Astrocyte of the spinal cord (primary cell): ENCODE measurements at regions not wholly inside any gene's neighbourhood (a gene's known extent, or its start where the extent isn't known, plus 50 kb on each side); places are given as distances from the start of the nearest gene placed in this dataset.
A peak's percentile ranks its signal among the peaks of the same experiment; 100 is the strongest.

ENCODE experiments used
- DNase-seq: peaks from one replicate; pipeline ENCODE4 v3.0.0; 2011; ENCODE audit warnings: low read depth, low spot score
- H3K4me3 ChIP-seq: 2 replicates; pipeline ENCODE4 v1.5.1; 2011; ENCODE audit warnings: low read depth, mild to moderate bottlenecking, low read length, moderate library complexity
- in situ Hi-C: cut with HindIII; loops from 2 replicates; pipeline ENCODE4 v1.10.0; 2017; ENCODE audit warnings: low sequenced_read_pairs
- TF ChIP-seq, protein P1 (sequence below): IDR thresholded peaks from 2 replicates; pipeline ENCODE4 v1.5.1; 2012; ENCODE audit warnings: low read depth, mild to moderate bottlenecking, low read length, inconsistent platforms

DNA sequence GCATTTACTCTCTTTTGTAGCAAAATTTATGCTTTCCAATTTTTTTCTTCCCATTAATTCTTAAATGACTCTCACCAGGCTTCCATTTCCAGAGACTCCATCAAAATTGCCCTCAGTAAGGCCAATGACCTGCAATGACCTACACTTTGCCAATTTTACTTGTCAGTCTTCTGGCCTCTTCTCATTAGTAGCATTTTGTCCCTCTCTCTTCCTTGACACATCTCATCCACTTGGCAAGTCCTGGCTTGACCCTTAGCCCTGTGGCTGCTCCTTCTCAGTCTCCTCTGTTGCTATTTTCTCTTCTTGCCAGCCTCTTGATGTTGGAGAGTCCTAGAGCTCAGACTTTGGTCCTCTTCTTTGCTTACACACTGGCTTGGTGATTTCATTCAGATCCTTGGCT lies 166.1 kb upstream of the MTPN start:
- TF ChIP-seq, protein P1, sequence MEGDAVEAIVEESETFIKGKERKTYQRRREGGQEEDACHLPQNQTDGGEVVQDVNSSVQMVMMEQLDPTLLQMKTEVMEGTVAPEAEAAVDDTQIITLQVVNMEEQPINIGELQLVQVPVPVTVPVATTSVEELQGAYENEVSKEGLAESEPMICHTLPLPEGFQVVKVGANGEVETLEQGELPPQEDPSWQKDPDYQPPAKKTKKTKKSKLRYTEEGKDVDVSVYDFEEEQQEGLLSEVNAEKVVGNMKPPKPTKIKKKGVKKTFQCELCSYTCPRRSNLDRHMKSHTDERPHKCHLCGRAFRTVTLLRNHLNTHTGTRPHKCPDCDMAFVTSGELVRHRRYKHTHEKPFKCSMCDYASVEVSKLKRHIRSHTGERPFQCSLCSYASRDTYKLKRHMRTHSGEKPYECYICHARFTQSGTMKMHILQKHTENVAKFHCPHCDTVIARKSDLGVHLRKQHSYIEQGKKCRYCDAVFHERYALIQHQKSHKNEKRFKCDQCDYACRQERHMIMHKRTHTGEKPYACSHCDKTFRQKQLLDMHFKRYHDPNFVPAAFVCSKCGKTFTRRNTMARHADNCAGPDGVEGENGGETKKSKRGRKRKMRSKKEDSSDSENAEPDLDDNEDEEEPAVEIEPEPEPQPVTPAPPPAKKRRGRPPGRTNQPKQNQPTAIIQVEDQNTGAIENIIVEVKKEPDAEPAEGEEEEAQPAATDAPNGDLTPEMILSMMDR: no peak
- DNase-seq: no peak
- in situ Hi-C loops: no loop called here
- no peak overlapping the region for H3K4me3 ChIP-seq

DNA sequence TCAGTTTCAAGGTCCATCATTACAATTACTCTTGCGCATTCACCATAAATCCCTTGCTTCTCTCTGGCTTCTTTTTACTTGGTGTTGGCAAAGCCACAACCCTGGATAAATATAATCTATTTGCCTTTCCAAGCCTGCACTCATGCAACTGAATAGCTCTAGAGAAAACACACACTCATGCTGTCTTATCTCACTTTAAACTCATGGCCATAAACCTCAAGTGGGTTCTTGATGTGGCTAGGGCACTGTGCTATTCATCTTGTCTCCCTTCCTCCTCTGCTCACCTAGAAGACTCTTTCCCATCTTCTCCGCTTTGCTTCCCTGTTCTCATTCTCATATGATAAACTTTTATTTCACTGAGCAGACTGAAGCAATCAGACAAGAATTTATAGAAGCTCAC lies 165.4 kb upstream of the MTPN start:
- H3K4me3 ChIP-seq: no peak overlapping the region
- in situ Hi-C loops: no loop called here
- TF ChIP-seq, protein P1: no peak
- DNase-seq: no peak

DNA sequence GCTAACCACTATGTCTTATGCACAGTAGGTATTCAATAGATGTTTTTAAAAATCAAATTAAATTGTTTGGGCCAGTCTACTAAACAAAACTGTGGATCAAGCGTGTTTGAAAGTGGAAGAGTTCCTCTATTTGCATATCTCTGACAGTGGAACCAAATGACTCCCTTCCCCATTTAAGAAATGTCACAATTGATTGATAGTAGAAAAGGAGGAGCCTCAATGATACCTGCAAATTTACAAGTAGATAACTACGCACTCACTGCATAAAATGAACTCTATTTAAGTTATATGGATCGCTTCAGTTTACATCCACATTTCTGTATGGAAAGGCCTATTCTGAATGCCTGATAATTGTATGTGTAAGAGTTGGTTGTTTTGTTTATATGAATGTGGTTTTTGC lies 163.3 kb upstream of the MTPN start:
- in situ Hi-C loops: no loop called here
- DNase-seq: no peak
- no peak overlapping the region for H3K4me3 ChIP-seq
- TF ChIP-seq, protein P1: no peak

DNA sequence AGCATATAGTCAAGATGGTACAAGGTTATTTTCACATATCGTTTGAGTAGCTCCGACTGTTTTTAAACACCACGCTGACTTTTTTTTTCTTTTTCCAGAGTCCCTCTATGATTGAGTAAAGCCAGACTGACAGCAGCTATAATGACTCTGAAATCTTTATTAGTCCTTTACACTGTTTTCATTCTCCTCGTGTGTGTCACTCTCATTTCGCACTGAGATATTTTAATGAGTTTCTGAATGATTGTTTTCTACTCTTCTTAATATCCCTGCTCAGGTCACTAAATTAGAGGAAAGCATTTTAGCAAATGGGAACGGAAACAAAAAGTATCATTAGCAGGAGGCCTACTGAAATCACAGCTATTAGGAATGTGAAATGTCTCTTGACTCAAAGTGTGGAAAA lies 162.3 kb upstream of the MTPN start:
- no peak overlapping the region for H3K4me3 ChIP-seq
- no peak for DNase-seq
- in situ Hi-C loops: no loop called here
- TF ChIP-seq, protein P1: no peak

DNA sequence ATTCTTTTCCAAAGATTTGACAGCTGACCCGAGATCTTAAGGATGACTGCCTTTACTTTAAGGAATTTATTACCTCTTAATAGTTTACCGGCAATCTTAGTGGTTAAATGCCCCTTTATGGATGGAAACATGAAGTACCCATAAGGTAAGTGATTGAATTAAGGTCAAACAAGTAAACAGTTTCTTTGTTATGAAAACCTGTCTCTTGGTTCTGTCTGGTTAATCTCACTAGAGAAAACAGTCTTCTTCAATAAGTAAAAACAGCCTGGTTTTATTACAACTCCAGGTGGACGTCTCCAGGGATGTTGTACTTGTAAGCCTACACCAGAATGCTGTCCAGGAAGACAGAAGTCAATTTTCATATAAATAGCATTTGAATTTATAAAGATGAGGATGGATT lies 161.8 kb upstream of the MTPN start:
- H3K4me3 ChIP-seq: no peak overlapping the region
- no peak for DNase-seq
- TF ChIP-seq, protein P1: no peak
- in situ Hi-C loops: no loop called here

DNA sequence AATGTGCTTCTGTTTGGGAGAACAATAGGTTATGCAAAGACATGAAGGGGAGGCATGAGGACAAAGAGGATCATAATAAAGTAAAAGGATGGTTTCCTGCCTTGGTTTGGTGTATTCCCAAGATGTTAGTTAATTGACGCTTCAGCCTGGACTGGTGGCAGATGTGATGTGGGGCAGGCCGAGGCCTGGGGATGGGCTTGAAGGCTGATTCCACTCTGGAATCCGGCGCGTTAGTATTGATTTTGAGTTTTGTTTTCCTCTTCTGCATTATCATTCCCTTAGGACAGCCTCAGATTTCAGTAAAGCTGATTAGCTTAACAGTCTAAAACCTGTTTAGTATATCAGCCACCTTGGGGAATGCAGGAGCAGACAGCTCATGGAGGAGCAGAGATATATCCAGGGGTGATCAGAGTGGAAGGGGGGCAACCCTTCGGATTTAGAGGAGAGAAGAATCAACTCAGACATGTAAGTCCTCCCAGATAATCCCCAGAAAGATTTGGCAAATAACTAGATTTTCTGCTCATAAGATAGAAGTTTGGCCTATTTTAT lies 159.8 kb upstream of the MTPN start:
- no peak overlapping the region for H3K4me3 ChIP-seq
- TF ChIP-seq, protein P1: no peak
- in situ Hi-C loops: no loop called here
- no peak for DNase-seq

DNA sequence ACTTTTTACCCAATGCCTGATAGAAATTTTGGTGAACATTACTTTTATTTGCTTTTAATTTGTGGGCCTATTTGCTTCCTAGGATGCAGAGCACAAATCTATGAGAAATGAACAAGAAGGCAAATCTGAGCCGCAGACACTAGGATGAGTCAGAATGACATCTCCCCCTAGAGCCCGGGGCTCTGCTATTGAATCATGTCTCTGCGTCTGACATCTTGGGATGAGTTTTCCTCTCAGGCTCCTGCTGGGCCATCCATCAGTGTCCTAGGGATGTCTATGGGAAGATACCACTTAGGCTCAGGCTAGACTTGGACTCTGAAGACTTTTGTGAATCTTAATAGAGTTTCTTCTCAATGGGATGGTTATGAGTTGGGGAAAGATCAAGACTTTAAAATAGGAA lies 157.3 kb upstream of the MTPN start:
- in situ Hi-C loops: no loop called here
- no peak overlapping the region for H3K4me3 ChIP-seq
- TF ChIP-seq, protein P1: peak; percentile 24
- peak; percentile 72 for DNase-seq
